ENCODE measurements at regions not wholly inside any gene's neighbourhood (a gene's known extent, or its start where the extent isn't known, plus 50 kb on each side); places are given as distances from the start of the nearest gene placed in this dataset.

DNA sequence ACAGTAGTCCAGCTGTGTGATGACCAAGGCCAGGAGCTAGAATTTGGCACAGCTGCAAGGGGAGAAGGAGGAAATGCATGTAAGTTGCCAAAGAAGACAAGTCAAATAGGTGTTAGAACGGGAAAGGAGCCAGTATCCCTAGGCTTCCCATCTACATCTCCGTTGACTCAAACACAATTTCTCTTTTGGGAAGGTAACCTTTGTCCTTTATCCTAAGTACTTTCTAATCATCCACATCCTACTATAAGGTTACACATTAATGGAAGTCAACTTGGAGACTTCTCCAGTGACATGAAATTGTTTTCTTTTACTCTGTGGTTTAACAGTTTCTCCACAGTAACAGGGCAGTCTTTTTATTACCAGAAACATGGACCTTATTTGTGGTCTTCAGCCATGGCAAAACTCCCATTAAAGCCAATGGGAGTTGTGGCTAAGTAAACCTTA lies 620.0 kb downstream of the ANKRD50 start:
- intact Hi-C loops (cut with DNase I) = no loop called here
- DNase-seq (no peak), ATAC-seq (ENCODE audit: low FRiP score) (no peak)
- H3K36me3 ChIP-seq (ENCODE audit: control insufficient read depth in 1 of 2, insufficient read depth in 2 of 2, low read length in 1 of 2) = no peaks in the 10 kb centered on the region
- no peaks in the 10 kb centered on the region for H3K9me3 ChIP-seq (ENCODE audit: control insufficient read depth, low read length)
- no peaks in the 10 kb centered on the region for H3K27me3 ChIP-seq (ENCODE audit: control insufficient read depth in 1 of 2, insufficient read depth in 2 of 2, low read length in 1 of 2)
- no peak overlapping the region for H3K27ac ChIP-seq (ENCODE audit: low read depth in 1 of 2, low read length in 2 of 2)
- H3K4me1 ChIP-seq (ENCODE audit: control insufficient read depth in 1 of 2, insufficient read depth in 2 of 2, low read length in 2 of 2) = peaks cover 0 to 2% of the 10 kb centered on the region in 2 donors
- H3K4me3 ChIP-seq (ENCODE audit: low read length in 2 of 2) = no peak overlapping the region
- 64 to 96% methylated on average over 2 of the region's 2 CpGs for WGBS, 2 donors

DNA sequence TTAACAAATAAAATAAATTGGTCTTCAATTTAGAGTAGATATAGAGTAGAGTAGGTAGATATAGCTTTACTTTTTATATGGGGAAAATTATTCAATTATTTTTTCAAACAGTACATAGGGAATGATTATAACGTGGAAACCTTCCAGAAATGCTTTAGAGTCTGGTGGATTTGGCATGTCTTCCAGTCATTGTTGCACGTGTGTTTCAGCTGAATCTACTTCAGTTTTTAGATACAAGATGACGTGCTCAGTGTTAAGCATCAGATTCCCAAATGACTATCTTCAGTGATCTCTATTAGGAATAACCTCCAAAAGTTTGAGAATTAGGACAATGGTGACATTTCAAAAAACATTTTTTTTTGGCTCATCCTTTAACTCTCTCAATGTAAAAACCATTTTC lies 616.9 kb downstream of the ANKRD50 start:
- Histone ChIP-seq H3K4me3 (ENCODE audit: low read length in 2 of 2) (no peak overlapping the region), H3K36me3 (ENCODE audit: control insufficient read depth in 1 of 2, insufficient read depth in 2 of 2, low read length in 1 of 2) (no peaks in the 10 kb centered on the region), H3K9me3 (ENCODE audit: control insufficient read depth, low read length) (no peaks in the 10 kb centered on the region), H3K4me1 (ENCODE audit: control insufficient read depth in 1 of 2, insufficient read depth in 2 of 2, low read length in 2 of 2) (peaks cover 0 to 2% of the 10 kb centered on the region in 2 donors), H3K27ac (ENCODE audit: low read depth in 1 of 2, low read length in 2 of 2) (no peak overlapping the region), H3K27me3 (ENCODE audit: control insufficient read depth in 1 of 2, insufficient read depth in 2 of 2, low read length in 1 of 2) (no peaks in the 10 kb centered on the region)
- WGBS, 2 donors = 40 to 44% methylated on average over 3 of the region's 3 CpGs
- DNase-seq (no peak), ATAC-seq (ENCODE audit: low FRiP score) (no peak)
- intact Hi-C loops (cut with DNase I) = no loop called here

DNA sequence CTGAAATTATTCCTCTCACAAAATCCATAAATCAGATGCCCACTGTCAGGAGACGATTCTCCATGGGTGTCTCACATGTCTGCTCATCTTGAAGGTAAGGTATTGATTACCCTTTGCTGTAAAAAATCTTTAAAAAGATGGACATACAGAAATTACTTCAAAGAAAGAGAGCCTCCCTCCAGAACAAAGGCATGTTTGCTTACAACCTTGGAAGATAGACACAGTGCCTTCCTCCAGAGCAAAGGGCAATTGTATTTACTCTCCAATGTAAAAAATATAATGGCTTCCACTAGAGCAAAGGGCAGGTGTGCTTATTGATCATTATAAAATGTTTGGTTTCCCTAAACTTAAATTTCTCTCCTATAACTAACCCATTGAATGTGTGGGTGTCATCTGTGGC lies 616.2 kb downstream of the ANKRD50 start:
- 76 to 78% methylated on average over 1 of the region's 1 CpG for WGBS, 2 donors
- Histone ChIP-seq H3K4me3 (ENCODE audit: low read length in 2 of 2) (no peak overlapping the region), H3K27me3 (ENCODE audit: control insufficient read depth in 1 of 2, insufficient read depth in 2 of 2, low read length in 1 of 2) (no peaks in the 10 kb centered on the region), H3K4me1 (ENCODE audit: control insufficient read depth in 1 of 2, insufficient read depth in 2 of 2, low read length in 2 of 2) (peaks cover 0 to 2% of the 10 kb centered on the region in 2 donors), H3K36me3 (ENCODE audit: control insufficient read depth in 1 of 2, insufficient read depth in 2 of 2, low read length in 1 of 2) (no peaks in the 10 kb centered on the region), H3K27ac (ENCODE audit: low read depth in 1 of 2, low read length in 2 of 2) (no peak overlapping the region), H3K9me3 (ENCODE audit: control insufficient read depth, low read length) (no peaks in the 10 kb centered on the region)
- intact Hi-C loops (cut with DNase I) = no loop called here
- ATAC-seq (ENCODE audit: low FRiP score) (no peak), DNase-seq (no peak)

DNA sequence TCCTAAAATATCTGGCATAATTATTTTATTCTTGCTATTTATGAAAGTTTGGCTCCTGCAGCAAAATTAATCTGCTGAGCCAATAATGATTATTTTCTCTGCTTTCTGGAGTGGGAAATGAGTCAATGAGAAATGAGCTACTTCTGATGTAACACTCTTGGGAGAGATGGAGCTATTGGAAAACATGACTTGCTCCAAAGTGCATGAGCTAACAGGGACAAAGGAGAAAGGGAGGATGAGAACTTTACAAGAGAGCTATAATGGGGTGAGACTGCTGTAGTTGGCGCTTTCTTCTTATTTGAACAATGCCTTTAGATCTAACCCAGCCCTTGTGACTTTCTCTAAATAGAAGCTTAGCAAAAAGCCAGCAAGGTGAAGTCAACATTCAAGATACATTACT lies 615.1 kb downstream of the ANKRD50 start:
- Histone ChIP-seq H3K27me3 (ENCODE audit: control insufficient read depth in 1 of 2, insufficient read depth in 2 of 2, low read length in 1 of 2) (no peaks in the 10 kb centered on the region), H3K36me3 (ENCODE audit: control insufficient read depth in 1 of 2, insufficient read depth in 2 of 2, low read length in 1 of 2) (no peaks in the 10 kb centered on the region), H3K27ac (ENCODE audit: low read depth in 1 of 2, low read length in 2 of 2) (no peak overlapping the region), H3K9me3 (ENCODE audit: control insufficient read depth, low read length) (no peaks in the 10 kb centered on the region), H3K4me1 (ENCODE audit: control insufficient read depth in 1 of 2, insufficient read depth in 2 of 2, low read length in 2 of 2) (peaks cover 0 to 2% of the 10 kb centered on the region in 2 donors), H3K4me3 (ENCODE audit: low read length in 2 of 2) (no peak overlapping the region)
- 96 to 100% methylated on average over 1 of the region's 1 CpG for WGBS, 2 donors
- intact Hi-C loops (cut with DNase I) = no loop called here
- ATAC-seq (ENCODE audit: low FRiP score) (peak; percentile 67), DNase-seq (no peak)

DNA sequence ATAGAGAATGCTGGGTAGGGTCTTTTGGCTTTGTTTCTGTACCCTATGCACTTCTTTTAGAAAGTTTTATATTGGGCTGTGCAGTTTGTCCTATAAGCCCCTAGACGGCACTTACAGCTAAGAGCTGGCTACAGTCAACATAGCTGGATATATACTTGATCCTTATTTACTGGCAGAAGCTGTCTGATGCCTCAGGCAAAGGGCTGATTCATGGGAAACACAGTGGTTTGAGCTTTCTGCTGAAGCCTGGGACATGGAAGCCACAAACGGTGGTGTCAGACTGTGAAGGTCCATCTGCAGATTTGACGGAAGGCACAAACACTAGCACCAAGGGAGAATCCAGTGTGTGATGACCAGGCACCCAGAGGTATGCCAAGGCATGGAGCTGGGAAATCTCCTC lies 608.4 kb downstream of the ANKRD50 start:
- DNase-seq = no peak
- H3K36me3 ChIP-seq (ENCODE audit: control insufficient read depth in 1 of 2, insufficient read depth in 2 of 2, low read length in 1 of 2) = no peaks in the 10 kb centered on the region
- H3K27me3 ChIP-seq (ENCODE audit: control insufficient read depth in 1 of 2, insufficient read depth in 2 of 2, low read length in 1 of 2) = no peaks in the 10 kb centered on the region
- H3K4me1 ChIP-seq (ENCODE audit: control insufficient read depth in 1 of 2, insufficient read depth in 2 of 2, low read length in 2 of 2) = no peaks in the 10 kb centered on the region
- intact Hi-C loops (cut with DNase I) = no loop called here
- no peak overlapping the region for H3K4me3 ChIP-seq (ENCODE audit: low read length in 2 of 2)
- H3K27ac ChIP-seq (ENCODE audit: low read depth in 1 of 2, low read length in 2 of 2) = no peak overlapping the region
- no peak for ATAC-seq (ENCODE audit: low FRiP score)
- no peaks in the 10 kb centered on the region for H3K9me3 ChIP-seq (ENCODE audit: control insufficient read depth, low read length)
- 94 to 97% methylated on average over 3 of the region's 3 CpGs for WGBS, 2 donors

DNA sequence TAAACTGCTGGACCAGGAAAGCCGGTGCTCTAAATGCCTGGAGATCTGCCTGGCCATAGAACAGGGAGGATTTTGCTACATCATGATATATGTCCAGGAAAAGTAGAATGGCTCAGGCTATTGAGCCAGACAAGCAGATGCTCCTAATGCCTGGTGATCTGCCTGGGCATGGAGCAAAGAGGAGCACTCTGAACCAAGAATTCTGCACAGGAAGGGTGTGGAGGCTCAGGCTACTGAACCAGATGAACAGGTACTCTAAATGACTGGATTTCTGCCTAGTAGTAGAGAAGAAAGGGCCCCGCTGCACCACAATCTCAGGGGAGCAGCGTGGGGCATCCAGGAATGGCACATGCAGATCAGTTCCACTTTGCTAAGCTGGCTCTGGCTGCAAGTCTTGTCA lies 607.9 kb downstream of the ANKRD50 start:
- WGBS, 2 donors = 97 to 98% methylated on average over 3 of the region's 3 CpGs
- intact Hi-C loops (cut with DNase I) = no loop called here
- H3K36me3 ChIP-seq (ENCODE audit: control insufficient read depth in 1 of 2, insufficient read depth in 2 of 2, low read length in 1 of 2) = no peaks in the 10 kb centered on the region
- ATAC-seq (ENCODE audit: low FRiP score) (no peak), DNase-seq (no peak)
- no peaks in the 10 kb centered on the region for H3K9me3 ChIP-seq (ENCODE audit: control insufficient read depth, low read length)
- no peaks in the 10 kb centered on the region for H3K4me1 ChIP-seq (ENCODE audit: control insufficient read depth in 1 of 2, insufficient read depth in 2 of 2, low read length in 2 of 2)
- H3K4me3 ChIP-seq (ENCODE audit: low read length in 2 of 2) = no peak overlapping the region
- H3K27ac ChIP-seq (ENCODE audit: low read depth in 1 of 2, low read length in 2 of 2) = no peak overlapping the region
- H3K27me3 ChIP-seq (ENCODE audit: control insufficient read depth in 1 of 2, insufficient read depth in 2 of 2, low read length in 1 of 2) = no peaks in the 10 kb centered on the region

DNA sequence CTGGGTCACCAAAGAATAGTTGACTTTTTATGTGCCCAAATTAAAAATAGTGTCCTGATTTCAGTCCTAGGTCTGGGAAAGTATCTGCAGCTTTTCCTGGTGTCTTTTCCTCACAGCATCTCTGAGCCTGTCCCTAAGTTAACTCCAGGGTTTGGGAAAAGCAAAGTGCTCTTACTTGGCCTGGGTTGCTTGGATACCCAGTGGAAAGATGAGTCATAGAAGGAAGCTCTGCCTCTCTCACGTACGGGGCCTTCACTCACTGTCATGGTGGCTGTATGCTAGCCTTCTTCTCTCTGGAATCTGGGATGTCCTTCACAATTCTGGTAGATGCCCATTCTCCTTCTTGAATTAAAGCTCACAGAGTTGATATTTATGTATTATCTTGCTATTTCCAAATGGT lies 607.3 kb downstream of the ANKRD50 start:
- Histone ChIP-seq H3K9me3 (ENCODE audit: control insufficient read depth, low read length) (no peaks in the 10 kb centered on the region), H3K4me1 (ENCODE audit: control insufficient read depth in 1 of 2, insufficient read depth in 2 of 2, low read length in 2 of 2) (no peaks in the 10 kb centered on the region), H3K4me3 (ENCODE audit: low read length in 2 of 2) (no peak overlapping the region), H3K27ac (ENCODE audit: low read depth in 1 of 2, low read length in 2 of 2) (no peak overlapping the region), H3K36me3 (ENCODE audit: control insufficient read depth in 1 of 2, insufficient read depth in 2 of 2, low read length in 1 of 2) (no peaks in the 10 kb centered on the region), H3K27me3 (ENCODE audit: control insufficient read depth in 1 of 2, insufficient read depth in 2 of 2, low read length in 1 of 2) (no peaks in the 10 kb centered on the region)
- 54 to 68% methylated on average over 2 of the region's 2 CpGs for WGBS, 2 donors
- intact Hi-C loops (cut with DNase I) = no loop called here
- DNase-seq (no peak), ATAC-seq (ENCODE audit: low FRiP score) (no peak)

DNA sequence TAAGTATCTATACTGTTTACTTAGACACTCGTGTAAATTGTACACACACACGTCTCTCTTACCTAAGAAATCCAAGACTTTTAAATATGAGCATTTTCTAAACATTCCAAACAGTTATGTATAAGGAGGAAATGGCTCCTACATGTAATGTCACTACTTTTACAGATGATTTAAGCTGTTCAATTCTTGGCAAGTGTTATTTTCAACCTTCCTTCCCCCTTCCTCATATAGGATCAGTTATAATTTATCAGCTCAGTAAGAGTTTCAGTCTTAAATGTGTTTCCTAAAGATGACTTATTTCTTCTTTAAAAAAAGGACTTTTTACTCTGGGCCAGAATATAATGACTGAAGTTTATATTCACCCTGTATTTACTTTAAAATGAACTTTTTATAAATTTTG lies 601.1 kb downstream of the ANKRD50 start:
- no peak for DNase-seq
- no peak for ATAC-seq (ENCODE audit: low FRiP score)
- intact Hi-C loops (cut with DNase I) = loop anchor here (5.0 to 10.0 kb wide), 5 partner anchors 151 to 1009 kb away; no protein-coding TSS in a partner anchor
- Histone ChIP-seq H3K27ac (ENCODE audit: low read depth in 1 of 2, low read length in 2 of 2) (no peak overlapping the region), H3K4me3 (ENCODE audit: low read length in 2 of 2) (no peak overlapping the region), H3K9me3 (ENCODE audit: control insufficient read depth, low read length) (no peaks in the 10 kb centered on the region), H3K27me3 (ENCODE audit: control insufficient read depth in 1 of 2, insufficient read depth in 2 of 2, low read length in 1 of 2) (no peaks in the 10 kb centered on the region), H3K4me1 (ENCODE audit: control insufficient read depth in 1 of 2, insufficient read depth in 2 of 2, low read length in 2 of 2) (no peaks in the 10 kb centered on the region), H3K36me3 (ENCODE audit: control insufficient read depth in 1 of 2, insufficient read depth in 2 of 2, low read length in 1 of 2) (no peaks in the 10 kb centered on the region)
- 72 to 77% methylated on average over 2 of the region's 2 CpGs for WGBS, 2 donors

DNA sequence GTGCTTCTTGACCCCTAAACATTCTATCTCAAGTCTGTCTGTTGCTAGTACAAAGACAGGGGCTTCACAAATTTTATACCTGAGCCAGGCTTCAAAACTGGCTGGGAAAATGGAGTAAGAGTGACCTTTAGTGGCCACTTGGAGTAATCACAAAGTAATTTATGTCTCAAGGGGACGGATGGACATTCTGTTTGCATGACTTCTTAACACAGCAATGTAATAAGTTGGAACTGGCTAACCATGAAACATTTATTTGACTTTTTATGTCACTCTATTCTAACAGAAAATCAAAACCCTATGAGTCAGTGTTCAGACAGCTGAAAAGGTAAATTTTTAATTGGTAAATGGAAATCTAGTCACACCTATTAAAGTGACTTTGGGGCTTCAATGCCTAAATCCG lies 600.6 kb downstream of the ANKRD50 start:
- no peaks in the 10 kb centered on the region for H3K36me3 ChIP-seq (ENCODE audit: control insufficient read depth in 1 of 2, insufficient read depth in 2 of 2, low read length in 1 of 2)
- 44% methylated on average over 2 of the region's 2 CpGs for WGBS, 2 donors
- DNase-seq (no peak), ATAC-seq (ENCODE audit: low FRiP score) (peak; percentile 81)
- no peaks in the 10 kb centered on the region for H3K4me1 ChIP-seq (ENCODE audit: control insufficient read depth in 1 of 2, insufficient read depth in 2 of 2, low read length in 2 of 2)
- no peak overlapping the region for H3K27ac ChIP-seq (ENCODE audit: low read depth in 1 of 2, low read length in 2 of 2)
- no peak overlapping the region for H3K4me3 ChIP-seq (ENCODE audit: low read length in 2 of 2)
- H3K9me3 ChIP-seq (ENCODE audit: control insufficient read depth, low read length) = no peaks in the 10 kb centered on the region
- H3K27me3 ChIP-seq (ENCODE audit: control insufficient read depth in 1 of 2, insufficient read depth in 2 of 2, low read length in 1 of 2) = no peaks in the 10 kb centered on the region
- intact Hi-C loops (cut with DNase I) = loop anchor here (5.0 to 10.0 kb wide), 5 partner anchors 150 to 1010 kb away; no protein-coding TSS in a partner anchor

Measured in aorta (tissue), 5 donors.